ENCODE measurements at regions not wholly inside any gene's neighbourhood (a gene's known extent, or its start where the extent isn't known, plus 50 kb on each side); places are given as distances from the start of the nearest gene placed in this dataset.

- no peak for DNase-seq (ENCODE audit: low read depth)
Measured at GRCh38 chr2:83786140-83786539, 672.9 kb downstream of the SUCLG1 start.

- DNase-seq (ENCODE audit: low read depth) = no peak
Measured at GRCh38 chr2:83784947-83785346, 674.1 kb downstream of the SUCLG1 start.

GRCh38 chr2:83784315-83784714, 674.8 kb downstream of the SUCLG1 start:
- DNase-seq (ENCODE audit: low read depth) = no peak

- DNase-seq (ENCODE audit: low read depth) = peak; percentile 16
Measured at GRCh38 chr2:83782122-83782521, 677.0 kb downstream of the SUCLG1 start.

GRCh38 chr2:83764447-83765005, 694.6 kb downstream of the SUCLG1 start:
- DNase-seq (ENCODE audit: low read depth) = no peak

- DNase-seq (ENCODE audit: low read depth) = no peak
Measured at GRCh38 chr2:83757329-83757728, 701.8 kb downstream of the SUCLG1 start.

- no peak for DNase-seq (ENCODE audit: low read depth)
Measured at GRCh38 chr2:83756219-83756618, 702.9 kb downstream of the SUCLG1 start.

GRCh38 chr2:83747141-83747540, 711.9 kb downstream of the SUCLG1 start:
- peak; percentile 61 for DNase-seq (ENCODE audit: low read depth)

- DNase-seq (ENCODE audit: low read depth) = no peak
Measured at GRCh38 chr2:83744855-83745254, 714.2 kb downstream of the SUCLG1 start.

- no peak for DNase-seq (ENCODE audit: low read depth)
Measured at GRCh38 chr2:83742117-83742782, 716.8 kb downstream of the SUCLG1 start.

- peak; percentile 41 for DNase-seq (ENCODE audit: low read depth)
Measured at GRCh38 chr2:83730223-83730622, 728.9 kb downstream of the SUCLG1 start.

- DNase-seq (ENCODE audit: low read depth) = no peak
Measured at GRCh38 chr2:83725735-83726134, 733.3 kb downstream of the SUCLG1 start.

- DNase-seq (ENCODE audit: low read depth) = no peak
Measured at GRCh38 chr2:83705146-83705545, 753.9 kb downstream of the SUCLG1 start.

- no peak for DNase-seq (ENCODE audit: low read depth)
Measured at GRCh38 chr2:83703598-83703997, 755.5 kb downstream of the SUCLG1 start.

- DNase-seq (ENCODE audit: low read depth) = no peak
Measured at GRCh38 chr2:83696838-83697237, 762.2 kb downstream of the SUCLG1 start.

- DNase-seq (ENCODE audit: low read depth) = no peak
Measured at GRCh38 chr2:83695530-83695929, 763.5 kb downstream of the SUCLG1 start.

- DNase-seq (ENCODE audit: low read depth) = no peak
Measured at GRCh38 chr2:83695037-83695436, 764.0 kb downstream of the SUCLG1 start.

GRCh38 chr2:83689402-83689801, 769.7 kb downstream of the SUCLG1 start:
- peak; percentile 22 for DNase-seq (ENCODE audit: low read depth)

- DNase-seq (ENCODE audit: low read depth) = no peak
Measured at GRCh38 chr2:83686863-83687262, 772.2 kb downstream of the SUCLG1 start.

GRCh38 chr2:83674050-83674449, 785.0 kb downstream of the SUCLG1 start:
- DNase-seq (ENCODE audit: low read depth) = no peak

- DNase-seq (ENCODE audit: low read depth) = peak; percentile 85
Measured at GRCh38 chr2:83665894-83666293, 793.2 kb downstream of the SUCLG1 start.

- DNase-seq (ENCODE audit: low read depth) = no peak
Measured at GRCh38 chr2:83665154-83665553, 793.9 kb downstream of the SUCLG1 start.

- DNase-seq (ENCODE audit: low read depth) = no peak
Measured at GRCh38 chr2:83661711-83662110, 797.4 kb downstream of the SUCLG1 start.

- DNase-seq (ENCODE audit: low read depth) = no peak
Measured at GRCh38 chr2:83654091-83654611, 804.9 kb downstream of the SUCLG1 start.
